Peyer's patch (tissue), 4 donors: ENCODE measurements at regions not wholly inside any gene's neighbourhood (a gene's known extent, or its start where the extent isn't known, plus 50 kb on each side); places are given as distances from the start of the nearest gene placed in this dataset.

Source experiments
- DNase-seq, 3 donors: peaks; one replicate each; pipeline ENCODE4 v3.0.0-alpha.2; 2017 to 2019
- H3K27ac ChIP-seq, 4 donors: fragments of 200-600 bp; sonication (generic); one replicate each; pipeline ENCODE4 v1.5.1; 2016 to 2019
- H3K27me3 ChIP-seq, 2 donors: fragments of 200-600 bp; sonication (generic); one replicate each; pipeline ENCODE4 v1.5.1; 2019
- H3K36me3 ChIP-seq, 3 donors: fragments of 200-600 bp; sonication (generic); one replicate each; pipeline ENCODE4 v1.5.1; 2016 to 2019
- H3K4me1 ChIP-seq, 4 donors: fragments of 200-600 bp; sonication (generic); one replicate each; pipeline ENCODE4 v1.5.1; 2016 to 2019
- H3K4me3 ChIP-seq, 4 donors: fragments of 200-600 bp; sonication (generic); 1 replicate in 3 of 4; 2 replicates in 1 of 4; pipeline ENCODE4 v1.5.1; 2016 to 2019; ENCODE audit warnings: mild to moderate bottlenecking in 1 of 4
- H3K9me3 ChIP-seq, 4 donors: fragments of 200-600 bp; sonication (generic); one replicate each; pipeline ENCODE4 v1.5.1; 2016 to 2019; ENCODE audit warnings: mild to moderate bottlenecking in 1 of 4
- CTCF ChIP-seq, 6 experiments: fragments of 450-650 bp in 4 of 6; fragments of 200-600 bp in 2 of 6; sonication (generic) in 1 of 6; IDR thresholded peaks; one replicate each; pipeline ENCODE4 v1.5.1; 2017 to 2019; ENCODE audit warnings: antibody characterized with exemption in 6 of 6, mild to moderate bottlenecking in 3 of 6, moderate library complexity in 1 of 6
- POLR2A ChIP-seq, 2 donors: fragments of 450-650 bp; IDR thresholded peaks; one replicate each; pipeline ENCODE4 v1.5.1; 2017; ENCODE audit warnings: antibody characterized with exemption in 2 of 2, mild to moderate bottlenecking in 2 of 2, moderate library complexity in 2 of 2

GRCh38 chr3:23709987-23710386, 95.8 kb upstream of the UBE2E1 start:
- DNase-seq, result no peak
- Histone ChIP-seq H3K27ac (no peak overlapping the region), H3K9me3 (no peaks in the 10 kb centered on the region), H3K36me3 (no peaks in the 10 kb centered on the region), H3K27me3 (no peaks in the 10 kb centered on the region), H3K4me1 (no peaks in the 10 kb centered on the region), H3K4me3 (no peak overlapping the region)
- TF ChIP-seq CTCF (IDR thresholded peaks at IDR 0.05) (no peak), POLR2A (IDR thresholded peaks at IDR 0.05) (no peak)

GRCh38 chr3:23710555-23710954, 95.2 kb upstream of the UBE2E1 start:
- no peak overlapping the region for H3K27ac ChIP-seq
- DNase-seq, result no peak

GRCh38 chr3:23711916-23712494, 93.8 kb upstream of the UBE2E1 start:
- Histone ChIP-seq H3K27me3 (no peaks in the 10 kb centered on the region), H3K4me3 (no peak overlapping the region), H3K27ac (no peak overlapping the region), H3K36me3 (no peaks in the 10 kb centered on the region), H3K4me1 (no peaks in the 10 kb centered on the region), H3K9me3 (no peaks in the 10 kb centered on the region)
- TF ChIP-seq CTCF (IDR thresholded peaks at IDR 0.05) (no peak), POLR2A (IDR thresholded peaks at IDR 0.05) (no peak)
- DNase-seq, result no peak

More at GRCh38 chr3:23710555-23710954, 95.2 kb upstream of the UBE2E1 start:
- no peaks in the 10 kb centered on the region for H3K9me3 ChIP-seq
- no peaks in the 10 kb centered on the region for H3K36me3 ChIP-seq
- H3K4me3 ChIP-seq, result no peak overlapping the region
- TF ChIP-seq CTCF (IDR thresholded peaks at IDR 0.05) (no peak), POLR2A (IDR thresholded peaks at IDR 0.05) (no peak)
- no peaks in the 10 kb centered on the region for H3K4me1 ChIP-seq
- no peaks in the 10 kb centered on the region for H3K27me3 ChIP-seq

- Histone ChIP-seq H3K4me3 (no peak overlapping the region), H3K27ac (no peak overlapping the region), H3K27me3 (no peaks in the 10 kb centered on the region), H3K36me3 (no peaks in the 10 kb centered on the region), H3K4me1 (no peaks in the 10 kb centered on the region), H3K9me3 (no peaks in the 10 kb centered on the region)
- DNase-seq, result no peak
- no peak for TF ChIP-seq POLR2A (IDR thresholded peaks at IDR 0.05)
- no peak for TF ChIP-seq CTCF (IDR thresholded peaks at IDR 0.05)
Measured at GRCh38 chr3:23712656-23713559, 92.8 kb upstream of the UBE2E1 start.

- Histone ChIP-seq H3K9me3 (no peaks in the 10 kb centered on the region), H3K4me3 (no peak overlapping the region), H3K4me1 (no peaks in the 10 kb centered on the region), H3K27ac (no peak overlapping the region), H3K36me3 (no peaks in the 10 kb centered on the region), H3K27me3 (no peaks in the 10 kb centered on the region)
- no peak for TF ChIP-seq POLR2A (IDR thresholded peaks at IDR 0.05)
- TF ChIP-seq CTCF (IDR thresholded peaks at IDR 0.05), result no peak
- DNase-seq, result no peak
Measured at GRCh38 chr3:23713641-23714040, 92.1 kb upstream of the UBE2E1 start.
